H1 (cell line): ENCODE measurements at regions not wholly inside any gene's neighbourhood (a gene's known extent, or its start where the extent isn't known, plus 50 kb on each side); places are given as distances from the start of the nearest gene placed in this dataset.

Source experiments
- CBX5 ChIP-seq: fragments of 300-800, 300-1000 bp; sonication (generic); IDR thresholded peaks from 2 replicates; pipeline ENCODE4 v1.7.1; 2016; ENCODE audit warnings: antibody characterized with exemption, low read length, low read depth
- EP300 ChIP-seq, 2 experiments: IDR thresholded peaks; 1 replicate in 1 of 2; 2 replicates in 1 of 2; pipeline ENCODE4 v1.6.1; 2011 to 2012; ENCODE audit warnings: low read depth in 2 of 2, low read length in 2 of 2, mild to moderate bottlenecking in 2 of 2, borderline replicate concordance in 1 of 2, inconsistent platforms in 1 of 2, moderate library complexity in 1 of 2
- KDM1A ChIP-seq: fragments of 200-600, 300-600 bp; sonication (generic); IDR thresholded peaks from 2 replicates; pipeline ENCODE4 v1.7.1; 2016; ENCODE audit warnings: mild to moderate bottlenecking, low read length, borderline replicate concordance
- KDM4A ChIP-seq: IDR thresholded peaks from one replicate; pipeline ENCODE4 v1.7.1; 2012; ENCODE audit warnings: low read depth, mild to moderate bottlenecking, moderate library complexity, low read length, inconsistent platforms; ENCODE audit not compliant: severe bottlenecking
- KDM5A ChIP-seq: fragments of 200-600 bp; IDR thresholded peaks from 2 replicates; pipeline ENCODE4 v1.7.1; 2012; ENCODE audit warnings: mild to moderate bottlenecking, low read length, inconsistent platforms, mixed read lengths
- RXRA ChIP-seq: IDR thresholded peaks from 2 replicates; pipeline ENCODE4 v1.6.1; 2011; ENCODE audit warnings: low read depth, mild to moderate bottlenecking, low read length, moderate library complexity; ENCODE audit not compliant: insufficient read depth
- SP4 ChIP-seq: IDR thresholded peaks from 2 replicates; pipeline ENCODE4 v1.6.1; 2012; ENCODE audit warnings: low read length, inconsistent platforms
- TBP ChIP-seq: IDR thresholded peaks from 2 replicates; pipeline ENCODE4 v1.6.1; 2011; ENCODE audit warnings: low read depth, low read length, improper control_type of control experiment
- TF ChIP-seq, protein P1 (sequence below): IDR thresholded peaks from 2 replicates; pipeline ENCODE4 v1.6.1; 2011; ENCODE audit warnings: low read length, improper control_type of control experiment
- TF ChIP-seq, protein P2 (sequence below): IDR thresholded peaks from 2 replicates; pipeline ENCODE4 v1.6.1; 2011; ENCODE audit warnings: low read depth, mild to moderate bottlenecking, low read length; ENCODE audit not compliant: insufficient read depth

DNA sequence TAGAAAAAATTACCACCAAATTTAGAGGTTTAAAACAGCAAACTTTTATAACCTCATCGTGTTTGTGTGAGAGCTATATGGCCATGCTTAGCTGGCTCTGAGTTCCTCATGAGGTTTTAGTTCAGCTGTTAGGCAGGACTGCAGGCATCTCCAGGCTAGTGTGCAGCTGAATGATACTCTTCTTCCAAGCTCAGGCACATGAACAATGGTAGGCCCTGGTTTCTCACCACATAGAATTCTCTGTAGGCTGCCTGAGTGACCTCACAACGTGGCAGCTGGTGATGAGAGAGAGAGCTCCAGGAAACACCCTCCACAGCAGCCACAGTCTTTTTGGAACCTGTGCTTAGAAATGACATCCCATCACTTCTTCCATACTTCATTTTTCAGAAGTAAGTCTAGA lies 540.6 kb upstream of the MIR17HG start (continued):
- no peak for TF ChIP-seq KDM5A
- TF ChIP-seq TBP: no peak
- TF ChIP-seq KDM1A: no peak
- TF ChIP-seq KDM4A: no peak
- TF ChIP-seq, protein P1, sequence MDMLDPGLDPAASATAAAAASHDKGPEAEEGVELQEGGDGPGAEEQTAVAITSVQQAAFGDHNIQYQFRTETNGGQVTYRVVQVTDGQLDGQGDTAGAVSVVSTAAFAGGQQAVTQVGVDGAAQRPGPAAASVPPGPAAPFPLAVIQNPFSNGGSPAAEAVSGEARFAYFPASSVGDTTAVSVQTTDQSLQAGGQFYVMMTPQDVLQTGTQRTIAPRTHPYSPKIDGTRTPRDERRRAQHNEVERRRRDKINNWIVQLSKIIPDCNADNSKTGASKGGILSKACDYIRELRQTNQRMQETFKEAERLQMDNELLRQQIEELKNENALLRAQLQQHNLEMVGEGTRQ: no peak
- TF ChIP-seq, protein P2, sequence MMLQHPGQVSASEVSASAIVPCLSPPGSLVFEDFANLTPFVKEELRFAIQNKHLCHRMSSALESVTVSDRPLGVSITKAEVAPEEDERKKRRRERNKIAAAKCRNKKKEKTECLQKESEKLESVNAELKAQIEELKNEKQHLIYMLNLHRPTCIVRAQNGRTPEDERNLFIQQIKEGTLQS: no peak
- no peak for TF ChIP-seq RXRA
- no peak for TF ChIP-seq CBX5
- TF ChIP-seq EP300 (IDR thresholded peaks at IDR 0.05; ENCODE audit: borderline replicate concordance in 1 of 2, low read depth in 2 of 2, low read length in 2 of 2): no peak
- no peak for TF ChIP-seq SP4
- TF ChIP-seq, all 59 proteins: peak for 0
